ENCODE measurements at regions not wholly inside any gene's neighbourhood (a gene's known extent, or its start where the extent isn't known, plus 50 kb on each side); places are given as distances from the start of the nearest gene placed in this dataset.

- TF ChIP-seq FOSL2 (CRISPR knock-in tag; IDR thresholded peaks at IDR 0.05) (no peak), CREB1 (IDR thresholded peaks at IDR 0.05) (no peak), CREB1 (CRISPR knock-in tag; IDR thresholded peaks at IDR 0.05) (no peak), ZBTB20 (CRISPR knock-in tag; IDR thresholded peaks at IDR 0.05; ENCODE audit: borderline replicate concordance, low read depth) (no peak), ZNF777 (CRISPR knock-in tag; IDR thresholded peaks at IDR 0.05) (no peak), DPF2 (CRISPR knock-in tag; IDR thresholded peaks at IDR 0.05; ENCODE audit: borderline replicate concordance, low read depth) (no peak)
- TF ChIP-seq, protein P1, sequence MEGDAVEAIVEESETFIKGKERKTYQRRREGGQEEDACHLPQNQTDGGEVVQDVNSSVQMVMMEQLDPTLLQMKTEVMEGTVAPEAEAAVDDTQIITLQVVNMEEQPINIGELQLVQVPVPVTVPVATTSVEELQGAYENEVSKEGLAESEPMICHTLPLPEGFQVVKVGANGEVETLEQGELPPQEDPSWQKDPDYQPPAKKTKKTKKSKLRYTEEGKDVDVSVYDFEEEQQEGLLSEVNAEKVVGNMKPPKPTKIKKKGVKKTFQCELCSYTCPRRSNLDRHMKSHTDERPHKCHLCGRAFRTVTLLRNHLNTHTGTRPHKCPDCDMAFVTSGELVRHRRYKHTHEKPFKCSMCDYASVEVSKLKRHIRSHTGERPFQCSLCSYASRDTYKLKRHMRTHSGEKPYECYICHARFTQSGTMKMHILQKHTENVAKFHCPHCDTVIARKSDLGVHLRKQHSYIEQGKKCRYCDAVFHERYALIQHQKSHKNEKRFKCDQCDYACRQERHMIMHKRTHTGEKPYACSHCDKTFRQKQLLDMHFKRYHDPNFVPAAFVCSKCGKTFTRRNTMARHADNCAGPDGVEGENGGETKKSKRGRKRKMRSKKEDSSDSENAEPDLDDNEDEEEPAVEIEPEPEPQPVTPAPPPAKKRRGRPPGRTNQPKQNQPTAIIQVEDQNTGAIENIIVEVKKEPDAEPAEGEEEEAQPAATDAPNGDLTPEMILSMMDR (CRISPR knock-in tag; IDR thresholded peaks at IDR 0.05), result no peak
Measured at GRCh38 chr15:77904436-77904821, 173.1 kb downstream of the TBC1D2B start.
